GM21367 (cell line): ENCODE measurements at regions not wholly inside any gene's neighbourhood (a gene's known extent, or its start where the extent isn't known, plus 50 kb on each side); places are given as distances from the start of the nearest gene placed in this dataset.
"Not testable (repeated sequence)": the region's sequence is repeated elsewhere in the genome, so short reads cannot be mapped to it uniquely, and the experiment has no call there.

Source experiments
- ATAC-seq: cut with Tn5 transposase; IDR thresholded peaks from one replicate; pipeline ENCODE4 v1.9.1; 2021; ENCODE audit not compliant: unreplicated experiment

DNA sequence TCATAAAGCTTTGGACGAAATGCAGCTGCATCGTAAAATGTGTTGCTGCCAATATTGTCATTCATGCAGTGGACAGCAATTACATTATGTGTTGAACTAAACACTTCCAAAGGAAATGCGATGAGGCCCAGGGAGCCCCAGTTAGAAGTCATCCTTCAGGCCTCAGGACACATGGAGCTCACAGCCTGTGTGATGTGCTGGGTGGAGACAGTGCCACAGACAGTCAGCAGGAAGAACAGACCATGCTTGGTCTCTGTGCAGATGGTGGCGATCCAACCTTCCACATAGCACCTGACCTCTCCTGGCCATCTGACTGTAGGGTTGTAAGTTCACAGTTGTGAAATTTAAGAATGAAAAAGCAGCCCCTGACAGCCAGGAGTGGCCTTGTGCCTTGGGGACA, 118.3 kb upstream of the ALKAL2 start:
- no peak for ATAC-seq

DNA sequence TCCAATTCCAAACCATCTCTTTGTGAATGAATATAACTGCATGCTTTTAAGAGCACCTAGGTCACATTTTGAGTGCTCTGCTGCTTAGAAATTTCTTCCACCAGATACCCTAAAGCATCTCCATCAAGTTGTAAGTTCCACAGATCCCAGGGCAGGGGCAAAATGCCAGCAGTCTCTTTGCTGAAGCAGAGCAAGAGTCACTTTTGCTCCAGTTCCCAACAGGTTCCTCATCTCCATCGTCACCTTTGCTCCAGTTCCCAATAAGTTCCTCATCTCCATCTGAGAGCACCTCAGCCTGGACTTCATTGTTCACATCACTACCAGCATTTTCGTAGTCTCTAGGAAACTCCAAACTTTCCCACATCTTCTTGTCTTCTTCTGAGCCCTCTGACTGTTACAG, 116.7 kb upstream of the ALKAL2 start:
- ATAC-seq = no peak

DNA sequence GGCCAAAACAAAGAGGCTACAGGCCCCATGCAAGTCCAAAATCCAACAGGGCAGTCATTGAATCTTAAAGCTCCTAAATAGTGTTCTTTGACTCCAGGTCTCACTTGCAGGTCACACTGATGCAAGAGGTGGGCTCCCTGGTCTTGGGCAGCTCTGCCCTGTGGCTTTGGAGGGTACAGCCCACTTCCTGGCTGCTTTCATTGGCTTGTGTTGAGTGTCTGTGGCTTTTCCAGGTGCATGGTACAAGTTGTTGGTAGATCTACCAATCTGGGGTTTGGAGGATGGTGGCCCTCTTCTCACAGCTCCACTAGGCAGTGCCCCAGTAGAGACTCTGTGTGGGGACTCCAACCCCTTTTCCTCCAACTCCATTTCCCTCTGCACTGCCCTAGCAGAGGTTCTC, 115.8 kb upstream of the ALKAL2 start:
- ATAC-seq = no peak

DNA sequence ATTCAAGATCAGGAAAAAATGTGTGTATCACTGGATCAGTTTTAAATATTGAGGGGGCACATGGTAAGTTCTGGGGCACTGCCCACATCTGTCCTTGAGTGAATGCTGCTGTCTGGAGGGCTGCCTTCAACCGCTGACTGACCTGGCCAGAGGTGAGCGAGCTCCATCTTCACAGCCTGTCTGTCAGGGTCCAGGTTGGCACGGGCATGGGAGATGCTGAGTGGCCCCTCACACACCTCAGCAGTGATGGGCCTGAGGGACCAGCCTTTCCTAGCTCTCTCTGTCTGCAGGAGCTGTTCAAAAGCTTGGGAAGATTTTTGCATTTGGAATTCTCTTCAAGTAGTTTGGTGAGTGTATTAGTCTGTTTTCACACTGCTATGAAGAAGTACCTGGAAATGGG, 114.8 kb upstream of the ALKAL2 start:
- ATAC-seq = no peak

- no peak for ATAC-seq
Measured at GRCh38 chr2:402206-402605, 114.3 kb upstream of the ALKAL2 start.

GRCh38 chr2:401019-401679, 113.3 kb upstream of the ALKAL2 start:
- no peak for ATAC-seq

DNA sequence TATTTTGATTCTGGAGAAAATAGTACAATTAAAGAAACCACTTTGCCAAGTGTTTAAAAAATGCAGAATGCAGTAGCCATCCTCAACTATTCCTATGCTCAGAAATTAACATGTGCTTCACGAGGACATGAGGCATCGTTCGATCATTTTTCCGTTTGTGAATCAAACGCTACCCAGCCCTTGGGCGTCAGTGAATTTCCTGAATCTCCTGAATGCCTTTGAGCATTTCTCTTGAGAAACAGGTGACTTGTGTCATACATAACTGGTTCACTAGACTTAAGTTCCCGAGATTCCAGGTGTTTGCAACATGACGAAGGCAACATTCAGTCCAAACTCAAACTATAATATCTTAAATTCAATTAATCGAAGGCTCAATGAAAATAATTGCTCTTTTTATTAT, 110.0 kb upstream of the ALKAL2 start:
- no peak for ATAC-seq

- ATAC-seq = no peak
Measured at GRCh38 chr2:397521-397920, 109.6 kb upstream of the ALKAL2 start.

DNA sequence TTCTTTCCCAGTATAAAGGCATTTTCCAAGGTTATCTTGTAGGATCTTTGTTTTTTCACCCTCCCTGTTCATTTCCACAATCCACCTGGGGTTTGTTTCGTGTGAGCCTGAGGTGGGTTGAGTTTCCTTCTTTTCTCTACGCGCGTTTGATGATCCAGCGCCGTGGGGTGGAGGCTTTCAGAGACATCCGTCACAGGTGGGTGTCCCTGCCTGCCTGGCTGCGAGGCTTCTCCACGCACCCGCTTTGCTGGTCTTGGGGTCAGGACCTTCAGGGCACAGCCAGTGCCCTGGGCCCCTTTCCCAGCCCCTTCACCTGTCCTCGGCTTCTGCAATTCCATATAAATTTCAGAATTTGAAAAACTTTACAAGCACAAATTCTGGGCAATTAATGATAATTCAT, 109.0 kb upstream of the ALKAL2 start:
- ATAC-seq = no peak

DNA sequence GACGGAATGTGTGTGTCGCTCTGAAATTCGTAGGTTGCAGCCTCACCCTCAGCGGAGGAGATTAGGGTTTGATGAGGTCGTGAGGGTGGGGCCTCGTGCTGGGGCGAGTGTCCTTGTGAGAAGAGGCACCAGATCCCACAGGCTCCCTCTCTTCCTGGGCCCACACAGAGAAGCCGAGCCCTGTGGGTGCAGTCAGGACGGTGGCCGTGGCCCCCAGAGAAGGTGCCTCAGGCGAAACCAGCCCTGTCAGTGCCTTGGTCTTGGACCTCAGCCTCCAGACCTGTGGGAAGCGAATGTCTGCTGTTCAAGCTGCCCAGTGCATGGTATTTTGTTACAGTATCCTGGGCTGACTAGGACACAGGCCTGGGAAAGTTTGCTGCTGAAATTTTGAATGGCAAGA, 108.0 kb upstream of the ALKAL2 start:
- no peak for ATAC-seq

DNA sequence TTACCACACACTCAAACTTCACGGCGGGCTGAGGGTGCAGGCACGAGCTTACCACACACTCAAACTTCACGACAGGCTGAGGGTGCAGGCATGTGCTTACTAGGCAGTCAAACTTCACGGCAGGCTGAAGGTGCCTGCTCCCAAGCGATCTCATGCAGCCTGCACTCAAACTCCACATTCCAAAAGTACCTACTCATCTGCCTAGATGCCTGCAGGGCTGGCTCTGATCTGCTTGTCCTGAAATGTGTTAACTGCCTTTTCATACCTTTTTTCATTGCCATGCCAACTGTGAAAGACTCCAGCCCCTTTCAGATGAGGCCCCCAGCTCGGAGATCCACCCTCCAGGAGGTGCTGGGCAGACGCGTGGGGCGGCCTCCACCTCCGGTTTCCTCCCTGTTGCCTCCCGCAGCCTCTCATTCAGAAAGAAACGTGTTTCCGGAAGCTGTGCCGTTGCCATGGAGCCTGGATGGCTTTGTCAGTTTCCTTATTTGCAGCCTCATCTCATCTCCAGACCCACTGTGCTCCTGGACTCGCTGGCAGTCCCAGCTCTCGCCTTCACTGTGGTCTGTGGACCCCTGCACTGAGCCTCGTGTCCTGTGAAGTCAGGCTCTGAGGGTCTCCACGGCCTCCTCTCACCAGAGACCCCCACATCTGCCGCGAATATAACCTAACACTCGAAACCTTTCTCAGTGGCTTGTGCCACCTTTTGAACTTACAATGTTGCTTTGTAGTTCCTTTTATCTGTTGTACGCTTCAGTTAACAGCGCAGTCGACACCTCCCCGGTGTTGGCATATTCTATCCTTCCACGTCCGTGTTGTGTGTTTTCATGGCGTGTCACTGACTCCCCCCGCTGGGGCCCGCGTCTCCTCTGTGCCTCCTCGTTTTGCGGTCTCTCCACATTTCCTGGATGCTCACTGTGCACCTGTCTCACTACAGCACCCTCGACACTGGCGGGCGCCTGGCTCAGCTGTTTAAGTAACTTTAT, 106.1 kb upstream of the ALKAL2 start:
- ATAC-seq = no peak

GRCh38 chr2:392926-393280, 105.0 kb upstream of the ALKAL2 start:
- ATAC-seq = no peak

- ATAC-seq = no peak
Measured at GRCh38 chr2:392181-392925, 104.5 kb upstream of the ALKAL2 start.

DNA sequence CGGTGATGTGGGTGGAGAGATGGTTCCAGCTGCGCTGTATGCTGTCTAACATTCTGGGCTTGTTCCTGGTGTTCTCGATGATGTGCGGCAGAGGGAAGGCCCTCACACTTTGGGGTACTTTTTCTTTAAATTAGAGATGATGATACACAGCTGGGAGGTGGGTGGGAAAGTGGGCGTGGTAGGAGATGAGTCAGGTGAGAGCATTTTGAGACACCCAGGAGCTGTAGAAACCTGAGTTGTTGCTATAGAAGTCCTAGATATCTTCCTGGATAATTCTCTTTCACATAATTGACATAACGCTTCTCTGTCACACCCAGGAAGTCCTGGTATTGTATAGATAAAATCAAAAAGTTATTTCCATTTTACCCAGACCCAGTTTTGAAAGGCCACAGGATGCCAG, 103.8 kb upstream of the ALKAL2 start:
- ATAC-seq = no peak

- ATAC-seq = no peak
Measured at GRCh38 chr2:390959-391358, 103.1 kb upstream of the ALKAL2 start.

GRCh38 chr2:389985-390384, 102.1 kb upstream of the ALKAL2 start:
- not testable (repeated sequence) for ATAC-seq

GRCh38 chr2:388752-389151, 100.9 kb upstream of the ALKAL2 start:
- not testable (repeated sequence) for ATAC-seq

GRCh38 chr2:387980-388421, 100.1 kb upstream of the ALKAL2 start:
- ATAC-seq = no peak

GRCh38 chr2:386406-387103, 98.7 kb upstream of the ALKAL2 start:
- no peak for ATAC-seq

DNA sequence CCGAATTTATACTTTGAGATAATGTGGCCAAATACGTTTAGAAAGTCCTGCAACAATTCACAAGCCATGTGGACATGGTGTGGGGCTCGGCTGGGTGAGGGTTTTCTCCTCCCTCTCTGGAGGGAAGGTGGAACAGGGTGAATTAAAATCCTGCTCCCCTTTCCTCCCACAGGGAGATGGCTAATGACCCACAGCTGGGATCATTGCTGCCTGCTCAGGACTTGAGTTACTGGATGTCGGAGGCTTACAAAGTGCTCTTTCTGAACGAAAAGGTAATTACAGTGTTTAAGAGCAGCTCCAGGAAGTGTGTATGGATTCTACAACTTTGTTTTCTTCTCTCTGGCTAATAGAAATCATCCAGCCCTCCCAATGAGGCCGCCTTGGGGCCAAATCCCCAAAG, 97.9 kb upstream of the ALKAL2 start:
- ATAC-seq = no peak

DNA sequence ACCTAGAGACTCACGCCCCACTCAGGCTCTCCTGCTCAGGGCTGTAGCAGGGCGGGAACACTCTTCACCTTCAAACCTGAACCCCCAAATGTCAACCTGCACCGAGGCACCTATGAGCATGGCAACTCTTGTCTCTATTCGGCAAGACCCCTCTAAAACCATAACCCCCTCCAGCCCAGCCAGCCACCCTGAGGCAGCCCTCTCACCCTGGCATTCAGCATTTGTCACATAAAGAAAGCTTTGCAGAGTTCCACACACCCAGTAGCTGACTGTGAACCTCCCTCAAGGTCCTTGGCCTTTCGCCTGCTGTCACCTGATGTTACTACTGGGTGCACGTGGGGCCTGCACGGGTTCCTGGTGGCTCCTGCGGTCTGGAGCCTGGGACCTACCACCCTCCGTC, 97.2 kb upstream of the ALKAL2 start:
- ATAC-seq = no peak
